GM23338 (cell line): ENCODE measurements at regions not wholly inside any gene's neighbourhood (a gene's known extent, or its start where the extent isn't known, plus 50 kb on each side); places are given as distances from the start of the nearest gene placed in this dataset.

Experiments
- ATAC-seq: fragments of 200-7000 bp; cut with Tn5 transposase; 3 replicates; pipeline ENCODE4 v1.9.1; 2020
- DNase-seq: peaks from one replicate; pipeline ENCODE4 v3.0.0-alpha.2; 2015; ENCODE audit warnings: low spot score
- H2AFZ ChIP-seq: fragments of 200-600 bp; sonication (generic); 2 replicates; pipeline ENCODE4 v1.8.0; 2016; ENCODE audit warnings: antibody characterized with exemption, mild to moderate bottlenecking, moderate library complexity
- H3F3A ChIP-seq: fragments of 200-600 bp; sonication (generic); replicated peaks from 2 replicates; pipeline ENCODE4 v1.8.0; 2017; ENCODE audit warnings: antibody characterized with exemption, mixed run types, low read depth
- H3K27ac ChIP-seq: fragments of 200-600 bp; sonication (generic); 2 replicates; pipeline ENCODE4 v1.6.1; 2016; ENCODE audit warnings: low read depth
- H3K27me3 ChIP-seq: fragments of 200-600 bp; sonication (generic); 2 replicates; pipeline ENCODE4 v1.8.0; 2016; ENCODE audit warnings: mild to moderate bottlenecking, mixed run types, moderate library complexity; ENCODE audit not compliant: insufficient read depth
- H3K36me3 ChIP-seq: fragments of 200-600 bp; sonication (generic); 2 replicates; pipeline ENCODE4 v1.8.0; 2016; ENCODE audit warnings: mild to moderate bottlenecking; ENCODE audit not compliant: insufficient read depth
- H3K4me1 ChIP-seq: fragments of 200-600 bp; sonication (generic); 2 replicates; pipeline ENCODE4 v1.8.0; 2016; ENCODE audit warnings: mild to moderate bottlenecking, moderate library complexity; ENCODE audit not compliant: insufficient read depth
- H3K4me2 ChIP-seq: fragments of 200-600 bp; sonication (generic); 2 replicates; pipeline ENCODE4 v1.7.1; 2017; ENCODE audit warnings: mixed run types
- H3K4me3 ChIP-seq: fragments of 200-600 bp; sonication (generic); 2 replicates; pipeline ENCODE4 v1.6.1; 2016; ENCODE audit warnings: mixed run types
- H3K79me2 ChIP-seq: fragments of 200-600 bp; sonication (generic); replicated peaks from 2 replicates; pipeline ENCODE4 v1.8.0; 2017; ENCODE audit warnings: mild to moderate bottlenecking; ENCODE audit not compliant: insufficient read depth
- H3K9me2 ChIP-seq: fragments of 200-600 bp; sonication (generic); 2 replicates; pipeline ENCODE4 v1.8.0; 2017; ENCODE audit not compliant: insufficient read depth
- H4K20me1 ChIP-seq: fragments of 200-600 bp; sonication (generic); replicated peaks from 2 replicates; pipeline ENCODE4 v1.8.0; 2017; ENCODE audit warnings: mild to moderate bottlenecking; ENCODE audit not compliant: insufficient read depth
- H3K27ac Mint-ChIP-seq: 2 replicates; pipeline ENCODE4 v1.8.0; 2020; ENCODE audit warnings: inconsistent platforms, mild to moderate bottlenecking, moderate library complexity, mixed read lengths
- H3K27me3 Mint-ChIP-seq: 3 replicates; pipeline ENCODE4 v1.8.0; 2022; ENCODE audit warnings: low read depth, mild to moderate bottlenecking, moderate library complexity, mixed read lengths, inconsistent platforms; ENCODE audit not compliant: insufficient read depth, poor library complexity
- H3K36me3 Mint-ChIP-seq: 3 replicates; pipeline ENCODE4 v1.8.0; 2021; ENCODE audit warnings: low read depth, mild to moderate bottlenecking, inconsistent platforms, moderate library complexity, mixed read lengths
- H3K4me1 Mint-ChIP-seq: 3 replicates; pipeline ENCODE4 v1.8.0; 2020; ENCODE audit warnings: mild to moderate bottlenecking, inconsistent platforms, mixed read lengths
- H3K4me3 Mint-ChIP-seq: 3 replicates; pipeline ENCODE4 v1.8.0; 2021; ENCODE audit warnings: moderate library complexity, mild to moderate bottlenecking, inconsistent platforms, mixed read lengths
- H3K9me3 Mint-ChIP-seq: 3 replicates; pipeline ENCODE4 v1.8.0; 2020; ENCODE audit warnings: moderate library complexity, mild to moderate bottlenecking, inconsistent platforms, mixed read lengths
- ETS1 ChIP-seq: IDR thresholded peaks from 2 replicates; pipeline ENCODE4 v1.6.1; 2016; ENCODE audit warnings: antibody characterized with exemption
- EZH2phosphoT487 ChIP-seq: fragments of 200-600 bp; sonication (generic); IDR thresholded peaks from one replicate; pipeline ENCODE4 v1.8.1; 2018; ENCODE audit warnings: antibody characterized with exemption; ENCODE audit not compliant: unreplicated experiment
- ZNF331 ChIP-seq: fragments of 250-450 bp; sonication (Bioruptor Pico); IDR thresholded peaks from 2 replicates; pipeline ENCODE4 v1.5.0; 2020; ENCODE audit warnings: low read depth, mild to moderate bottlenecking, moderate library complexity
- ZNF462 ChIP-seq: fragments of 250-450 bp; sonication (Bioruptor Pico); IDR thresholded peaks from 2 replicates; pipeline ENCODE4 v1.5.0; 2020; ENCODE audit warnings: mild to moderate bottlenecking, moderate library complexity

GRCh38 chr14:49438256-49438770 lies 147.9 kb downstream of the RPS29 start (continued):
- TF ChIP-seq ZNF462 (CRISPR knock-in tag), result no peak

GRCh38 chr14:49428076-49428475 lies 158.1 kb downstream of the RPS29 start:
- H3K4me3 Mint-ChIP-seq, result no peak overlapping the region
- H3K9me3 Mint-ChIP-seq, result peaks cover 11% of the 10 kb centered on the region; the same call in 2 of the 3 replicates
- Histone ChIP-seq H3K4me3 (no peak overlapping the region), H3K79me2 (no peaks in the 10 kb centered on the region), H3K9me2 (no peaks in the 10 kb centered on the region), H3K27ac (no peak overlapping the region), H4K20me1 (no peaks in the 10 kb centered on the region), H3K4me1 (peaks cover 11% of the 10 kb centered on the region; the same call in 1 of the 2 replicates), H3F3A (no peaks in the 10 kb centered on the region), H3K4me2 (no peak overlapping the region), H3K36me3 (no peaks in the 10 kb centered on the region), H3K27me3 (no peaks in the 10 kb centered on the region), H2AFZ (no peak overlapping the region)
- H3K36me3 Mint-ChIP-seq, result no peaks in the 10 kb centered on the region
- no peak overlapping the region for H3K27ac Mint-ChIP-seq
- H3K4me1 Mint-ChIP-seq, result peaks cover 8% of the 10 kb centered on the region
- DNase-seq, result no peak
- ATAC-seq, result no peak
- H3K27me3 Mint-ChIP-seq, result no peaks in the 10 kb centered on the region
- TF ChIP-seq ZNF462 (CRISPR knock-in tag) (no peak), ETS1 (no peak), EZH2phosphoT487 (no peak), ZNF331 (CRISPR knock-in tag) (no peak)
